NCI-H748 (cell line): ENCODE measurements at regions not wholly inside any gene's neighbourhood (a gene's known extent, or its start where the extent isn't known, plus 50 kb on each side); places are given as distances from the start of the nearest gene placed in this dataset.
A peak's percentile ranks its signal among the peaks of the same experiment; 100 is the strongest.
"Not testable (repeated sequence)": the region's sequence is repeated elsewhere in the genome, so short reads cannot be mapped to it uniquely, and the experiment has no call there.

Source experiments
- DNase-seq: peaks from one replicate; lab custom pipeline; 2025; ENCODE audit not compliant: unreplicated experiment; lab: John Stamatoyannopoulos, UW

- no peak for DNase-seq
Measured at GRCh38 chr14:82766123-82766522, 1232.5 kb upstream of the SEL1L start.

GRCh38 chr14:82766996-82767395 is 1233.3 kb upstream of the SEL1L start:
- no peak for DNase-seq

- no peak for DNase-seq
Measured at GRCh38 chr14:82776958-82777357, 1243.3 kb upstream of the SEL1L start.

GRCh38 chr14:82778008-82778590 is 1244.4 kb upstream of the SEL1L start:
- DNase-seq, result no peak

- no peak for DNase-seq
Measured at GRCh38 chr14:82778601-82779000, 1244.9 kb upstream of the SEL1L start.

- no peak for DNase-seq
Measured at GRCh38 chr14:82779301-82779700, 1245.6 kb upstream of the SEL1L start.

GRCh38 chr14:82785756-82786482 is 1252.3 kb upstream of the SEL1L start:
- DNase-seq, result no peak

GRCh38 chr14:82786483-82786880 is 1252.8 kb upstream of the SEL1L start:
- DNase-seq, result no peak

- DNase-seq, result no peak
Measured at GRCh38 chr14:82796086-82796485, 1262.4 kb upstream of the SEL1L start.

GRCh38 chr14:82798276-82798675 is 1264.6 kb upstream of the SEL1L start:
- DNase-seq, result no peak

- no peak for DNase-seq
Measured at GRCh38 chr14:82805892-82806825, 1272.5 kb upstream of the SEL1L start.

- DNase-seq, result no peak
Measured at GRCh38 chr14:82811246-82811645, 1277.6 kb upstream of the SEL1L start.

GRCh38 chr14:82814339-82814738 is 1280.7 kb upstream of the SEL1L start:
- not testable (repeated sequence) for DNase-seq

- DNase-seq, result no peak
Measured at GRCh38 chr14:82830596-82830995, 1296.9 kb upstream of the SEL1L start.

GRCh38 chr14:82836256-82836950 is 1302.8 kb upstream of the SEL1L start:
- no peak for DNase-seq

- DNase-seq, result no peak
Measured at GRCh38 chr14:82837611-82838140, 1304.0 kb upstream of the SEL1L start.

- DNase-seq, result no peak
Measured at GRCh38 chr14:82850576-82850975, 1316.9 kb upstream of the SEL1L start.

- DNase-seq, result no peak
Measured at GRCh38 chr14:82854131-82854530, 1320.5 kb upstream of the SEL1L start.

GRCh38 chr14:82854901-82855300 is 1321.2 kb upstream of the SEL1L start:
- peak; percentile 56 for DNase-seq

- DNase-seq, result peak; percentile 79
Measured at GRCh38 chr14:82855912-82856391, 1322.3 kb upstream of the SEL1L start.

GRCh38 chr14:82861313-82861712 is 1327.7 kb upstream of the SEL1L start:
- DNase-seq, result no peak
